GM18507 (cell line): ENCODE measurements at regions not wholly inside any gene's neighbourhood (a gene's known extent, or its start where the extent isn't known, plus 50 kb on each side); places are given as distances from the start of the nearest gene placed in this dataset.

Experiments used
- DNase-seq: peaks from one replicate; pipeline ENCODE4 v3.0.0; 2011; ENCODE audit warnings: low read depth; ENCODE audit not compliant: insufficient read length; ENCODE audit errors: extremely low spot score
- FAIRE-seq: peaks from 2 replicates; lab custom pipeline; 2011; peaks lifted over from hg19 to GRCh38; lab: Jason Lieb, UNC

DNA sequence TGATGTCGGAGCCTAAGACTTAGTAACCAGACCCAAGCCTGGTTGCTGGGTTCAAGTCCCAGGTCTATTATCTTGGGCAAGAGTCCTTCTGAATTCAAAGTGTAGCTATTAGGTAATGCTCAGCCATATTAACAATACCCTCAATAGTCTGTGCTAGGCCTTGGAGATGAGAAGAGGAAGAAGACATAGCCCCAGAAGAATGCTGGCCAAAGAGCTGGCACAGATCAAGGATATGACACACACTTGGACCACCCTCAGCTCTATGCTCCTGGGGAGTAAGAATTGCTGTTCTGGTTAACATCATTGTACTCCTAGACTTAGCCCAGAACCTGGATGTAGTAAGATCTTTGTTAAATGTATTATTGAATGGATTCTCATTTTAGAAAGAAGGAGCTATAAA, 426.7 kb downstream of the CDK5RAP2 start:
- DNase-seq = no peak
- FAIRE-seq = no peak

DNA sequence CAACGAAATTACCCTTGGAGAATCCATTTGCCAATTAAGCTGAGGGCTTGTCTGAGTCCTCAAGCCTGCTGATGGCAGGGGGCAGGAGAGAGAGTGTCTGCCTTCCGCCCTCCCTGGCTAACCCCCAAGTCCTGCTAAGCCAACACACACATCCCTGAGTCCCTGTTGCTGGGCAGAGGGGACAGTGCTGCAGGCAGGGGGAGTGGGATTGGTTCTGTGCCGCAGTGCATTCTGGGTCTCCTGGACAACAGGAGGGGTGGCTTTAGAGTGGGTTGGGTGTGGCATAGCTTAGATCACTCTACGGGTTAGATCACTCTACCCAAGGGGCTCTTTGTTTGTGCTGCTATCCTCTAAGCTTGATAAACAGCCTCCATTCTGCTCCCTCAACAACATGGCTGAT, 427.7 kb downstream of the CDK5RAP2 start:
- no peak for FAIRE-seq
- no peak for DNase-seq

DNA sequence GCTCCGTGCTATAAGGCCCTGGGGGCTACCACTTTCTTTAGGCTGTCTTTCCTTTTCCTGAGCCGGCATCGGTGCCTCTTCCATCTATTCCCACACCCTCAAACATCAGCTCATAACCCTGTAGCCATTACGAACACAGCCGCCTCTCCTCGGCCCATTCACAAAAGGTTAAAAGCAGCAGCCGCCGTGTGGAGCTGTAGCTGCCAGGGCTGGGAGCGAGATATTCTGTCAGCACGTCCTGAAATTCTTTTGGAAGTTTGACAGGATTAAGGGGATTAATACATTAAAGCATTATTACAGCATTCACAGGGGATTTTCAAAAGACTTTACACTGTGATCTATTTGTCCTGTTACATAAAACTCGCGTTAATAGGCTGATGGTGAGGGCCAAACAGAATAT, 428.2 kb downstream of the CDK5RAP2 start:
- FAIRE-seq = no peak
- no peak for DNase-seq

DNA sequence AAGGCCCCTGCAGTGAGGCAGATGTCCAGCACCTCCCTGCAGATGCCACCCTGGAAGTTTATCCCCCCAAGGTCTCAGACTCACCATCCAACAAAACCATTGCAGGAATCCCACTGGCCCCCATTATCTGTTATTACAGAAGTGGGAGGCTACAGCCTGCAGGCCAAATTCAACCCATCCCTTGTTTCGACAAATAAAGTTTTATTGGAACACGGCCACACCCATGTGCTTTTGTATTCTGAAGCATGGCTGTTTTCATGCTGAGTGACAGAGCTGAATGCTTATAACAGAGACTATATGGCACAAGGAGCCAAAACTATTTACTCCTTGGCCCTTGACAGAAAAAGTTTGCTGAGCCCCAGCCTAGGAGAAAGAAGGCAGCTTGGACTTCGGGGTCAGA, 428.8 kb downstream of the CDK5RAP2 start:
- DNase-seq = no peak
- FAIRE-seq = no peak

DNA sequence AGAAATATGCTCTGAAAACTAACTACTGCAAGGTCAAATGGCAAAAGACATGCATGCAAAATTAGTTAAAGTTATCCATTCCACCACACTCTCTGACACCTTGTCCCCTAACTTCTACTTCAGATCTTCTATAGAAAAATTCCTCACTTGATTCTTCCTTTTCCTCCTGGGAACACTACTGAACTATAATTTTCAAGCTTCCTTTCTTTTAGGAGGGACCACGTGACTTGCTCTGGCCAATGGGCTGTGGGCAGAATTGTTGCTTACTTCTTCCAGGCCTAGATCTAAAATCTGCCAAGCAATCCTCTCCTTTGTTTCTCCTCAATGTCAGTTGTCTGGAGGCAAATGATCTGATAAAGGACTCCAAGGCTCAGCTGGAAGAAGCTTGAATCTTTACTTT, 441.0 kb downstream of the CDK5RAP2 start:
- DNase-seq = no peak
- FAIRE-seq = no peak

DNA sequence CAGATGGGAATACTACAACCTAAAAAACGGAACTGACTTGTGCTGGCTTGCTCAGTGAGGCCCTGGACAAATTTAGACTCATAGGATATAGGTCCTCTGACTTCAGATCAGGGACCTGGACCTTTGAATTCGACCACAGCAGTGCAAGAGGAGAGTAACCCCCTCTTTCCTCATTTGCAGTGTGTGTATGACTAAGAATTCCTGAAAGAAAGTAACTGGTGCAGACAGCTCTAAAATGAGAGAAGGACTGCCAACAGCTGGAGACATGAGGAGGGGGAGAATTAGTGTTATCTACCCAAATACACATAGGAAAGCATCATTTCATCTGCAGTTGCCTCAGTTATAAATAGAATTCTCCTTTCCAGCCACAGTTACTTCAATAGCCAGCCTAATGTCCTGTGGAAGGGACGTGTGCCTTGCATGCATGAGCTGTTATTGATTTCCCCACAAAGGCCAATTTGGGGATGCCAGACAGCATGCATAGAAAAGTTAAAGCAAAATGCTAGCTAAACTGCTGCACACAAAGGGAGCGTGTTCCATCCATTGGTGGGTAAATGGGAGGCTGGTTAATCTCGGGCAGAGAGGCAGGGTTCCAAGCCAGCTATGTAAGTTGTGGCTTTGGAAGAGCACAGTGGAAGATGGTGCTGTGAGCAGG, 442.7 kb downstream of the CDK5RAP2 start:
- DNase-seq = no peak
- FAIRE-seq = no peak

DNA sequence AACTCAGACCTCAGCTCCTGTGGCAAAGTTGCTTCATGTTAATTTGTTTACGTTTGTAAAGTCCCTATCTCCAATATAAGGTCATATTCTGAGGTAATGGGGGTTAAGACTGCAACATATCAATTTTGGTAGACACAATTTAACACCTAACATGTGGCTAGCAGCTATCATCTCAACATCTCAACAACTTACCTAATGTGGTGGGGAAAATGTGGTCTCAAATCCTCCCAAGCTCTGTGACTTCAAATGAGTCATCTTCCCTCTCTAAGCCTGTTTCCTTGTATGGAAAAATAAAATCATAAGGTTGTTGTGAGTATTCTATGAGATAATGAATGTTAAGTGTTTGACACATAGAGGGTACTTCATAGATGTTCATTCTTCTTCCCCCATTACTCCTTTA, 443.3 kb downstream of the CDK5RAP2 start:
- no peak for FAIRE-seq
- DNase-seq = no peak

DNA sequence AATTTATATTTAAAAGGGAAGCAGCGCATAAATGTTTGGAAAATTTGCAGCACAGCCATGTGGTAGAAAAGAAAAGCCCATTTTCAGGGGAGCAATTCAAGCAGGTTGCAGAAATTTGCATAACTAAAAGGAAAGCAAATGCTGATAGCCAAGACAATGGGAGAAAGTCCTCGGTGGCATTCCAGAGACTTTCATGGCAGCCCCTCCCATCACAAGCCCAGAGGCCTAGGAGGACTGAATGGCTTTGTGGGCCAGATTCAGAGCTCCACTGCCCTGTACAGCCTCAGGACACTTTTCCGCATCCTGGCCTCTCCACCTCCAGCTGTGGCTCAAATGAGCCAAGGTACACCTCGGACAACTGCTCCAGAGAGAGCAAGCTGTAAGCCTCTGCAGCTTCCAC, 462.9 kb downstream of the CDK5RAP2 start:
- DNase-seq (no peak), FAIRE-seq (no peak)

DNA sequence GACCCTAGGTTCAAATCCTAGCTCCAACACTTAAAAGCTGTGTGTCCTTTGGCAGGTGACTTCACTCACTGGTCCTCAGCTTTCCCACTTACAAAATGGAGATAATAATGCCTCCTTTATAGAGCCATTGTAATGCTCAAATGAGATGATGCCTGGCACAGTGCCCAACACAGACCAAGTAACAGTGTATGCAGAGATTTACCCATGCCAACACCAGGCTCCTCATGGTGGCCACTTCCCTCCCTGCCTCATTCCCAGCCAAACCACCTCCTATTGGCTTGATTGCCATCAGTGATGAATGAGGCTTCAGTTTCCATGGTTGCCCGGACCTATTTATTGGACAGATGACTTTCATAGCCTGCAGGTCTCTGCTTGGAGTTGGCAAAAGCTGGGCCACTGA, 469.4 kb downstream of the CDK5RAP2 start:
- no peak for FAIRE-seq
- DNase-seq = no peak

DNA sequence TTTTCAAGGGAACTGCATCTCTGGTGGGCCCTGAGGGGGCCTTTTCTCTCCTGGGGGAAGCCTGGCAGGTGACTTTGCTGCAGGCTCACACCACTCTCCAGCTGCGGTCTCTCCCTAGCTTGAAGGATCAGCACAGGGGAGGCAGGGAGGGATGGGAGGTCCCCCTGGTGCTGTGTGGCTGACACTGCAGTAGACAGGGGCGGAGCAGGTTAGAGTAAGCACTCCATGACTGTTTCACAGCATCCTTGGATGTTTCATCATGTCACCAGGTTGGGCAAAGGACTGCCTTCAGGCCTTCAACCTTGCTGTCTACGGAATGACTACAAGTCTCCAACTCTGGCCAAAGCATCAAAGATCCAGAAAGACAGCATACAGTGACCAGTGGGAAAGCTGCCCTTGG, 470.7 kb downstream of the CDK5RAP2 start:
- FAIRE-seq = no peak
- DNase-seq = no peak

DNA sequence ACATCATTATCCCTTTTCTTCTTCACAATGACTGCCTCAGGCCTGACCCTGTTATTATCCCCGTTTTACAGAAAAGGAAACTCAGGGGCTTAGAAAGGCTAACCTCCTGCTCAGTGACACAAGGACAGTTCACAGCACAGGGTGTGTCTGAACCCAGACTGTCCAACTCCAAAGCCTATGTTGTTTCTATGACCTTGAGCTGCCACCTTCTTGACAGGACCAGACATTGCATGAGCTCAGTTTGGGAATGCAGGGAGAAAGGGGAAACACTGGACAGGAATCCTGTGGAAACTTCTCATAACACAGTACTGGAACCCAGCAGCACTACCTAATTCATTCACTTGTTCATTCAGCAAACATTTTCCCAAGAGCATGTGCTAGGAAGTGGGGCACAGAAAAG, 472.8 kb downstream of the CDK5RAP2 start:
- DNase-seq (no peak), FAIRE-seq (no peak)

DNA sequence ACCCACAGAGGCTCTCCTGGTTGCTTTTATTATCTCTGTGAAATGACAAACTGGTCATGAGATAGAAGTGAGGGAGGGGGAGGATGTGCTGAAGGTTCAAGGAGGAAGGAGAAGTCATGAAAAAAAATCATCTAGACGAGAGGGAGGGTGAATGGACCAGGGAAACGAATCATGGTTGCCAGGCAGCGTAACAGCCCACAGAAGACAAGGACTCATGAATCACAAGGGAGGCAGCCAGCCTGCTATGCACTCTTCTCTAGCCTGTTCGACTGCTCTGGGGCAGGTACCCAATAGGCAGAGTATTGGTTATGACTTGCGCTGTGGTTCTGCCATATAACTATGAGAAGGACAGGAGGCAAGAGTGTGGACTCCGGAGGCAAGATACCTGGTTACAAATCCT, 475.2 kb downstream of the CDK5RAP2 start:
- no peak for DNase-seq
- no peak for FAIRE-seq

DNA sequence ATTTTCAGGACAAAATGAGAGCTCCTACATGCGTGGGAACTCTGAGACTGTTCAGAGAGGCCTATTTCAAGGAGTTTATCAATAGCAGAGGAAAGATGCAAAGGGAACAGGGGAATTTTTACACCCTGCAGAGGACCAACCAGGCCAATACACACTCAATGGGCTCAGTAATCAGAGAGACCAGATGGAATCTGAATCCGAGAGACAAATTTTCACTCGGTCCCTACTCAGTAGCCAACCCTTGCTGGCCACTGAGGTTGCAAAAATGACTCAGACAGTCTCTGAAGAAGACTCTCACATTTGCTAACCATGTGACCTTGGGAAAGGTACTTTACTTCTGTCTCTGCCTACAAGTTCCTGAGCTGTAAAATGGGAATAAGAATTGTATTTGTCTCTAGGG, 479.4 kb downstream of the CDK5RAP2 start:
- FAIRE-seq = no peak
- DNase-seq = no peak

DNA sequence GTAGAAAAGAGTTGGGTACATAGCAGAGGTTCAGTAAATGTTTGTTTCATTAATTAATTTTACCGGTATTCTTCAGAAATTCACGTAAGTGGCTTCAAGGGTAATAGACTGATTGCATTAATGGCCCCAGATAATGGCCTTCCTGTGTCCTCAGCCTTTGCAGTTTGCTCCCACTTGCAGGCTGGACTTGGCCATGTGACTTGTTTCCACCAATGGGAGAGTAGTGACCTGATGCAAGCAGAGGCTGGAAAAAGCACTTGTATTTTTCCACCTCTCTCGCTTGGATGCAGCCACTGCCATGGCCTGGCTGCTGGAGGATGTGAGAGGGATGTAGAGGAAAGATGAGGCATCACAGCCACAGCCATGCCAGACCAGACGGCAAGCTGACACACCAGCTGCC, 480.9 kb downstream of the CDK5RAP2 start:
- DNase-seq (no peak), FAIRE-seq (no peak)

DNA sequence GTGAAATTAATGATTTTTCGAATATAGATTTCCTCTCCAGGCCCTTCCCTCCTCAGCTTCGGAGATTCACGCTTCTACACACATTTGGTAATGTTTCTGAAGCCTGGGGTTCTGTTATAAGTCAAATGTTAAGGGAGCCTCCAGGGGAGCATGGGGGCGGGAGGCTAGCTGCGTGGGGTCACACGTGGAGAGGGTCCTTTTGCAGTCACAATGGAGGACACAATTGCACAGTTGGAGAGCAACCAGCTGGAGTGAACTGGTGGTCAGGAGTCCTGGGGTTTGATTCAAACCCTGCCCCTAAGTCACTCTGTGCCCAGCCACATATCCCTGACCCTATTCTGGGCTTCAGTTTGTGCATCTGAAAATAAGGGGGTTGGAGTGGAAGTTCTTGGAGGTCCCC, 481.4 kb downstream of the CDK5RAP2 start:
- FAIRE-seq (no peak), DNase-seq (no peak)

DNA sequence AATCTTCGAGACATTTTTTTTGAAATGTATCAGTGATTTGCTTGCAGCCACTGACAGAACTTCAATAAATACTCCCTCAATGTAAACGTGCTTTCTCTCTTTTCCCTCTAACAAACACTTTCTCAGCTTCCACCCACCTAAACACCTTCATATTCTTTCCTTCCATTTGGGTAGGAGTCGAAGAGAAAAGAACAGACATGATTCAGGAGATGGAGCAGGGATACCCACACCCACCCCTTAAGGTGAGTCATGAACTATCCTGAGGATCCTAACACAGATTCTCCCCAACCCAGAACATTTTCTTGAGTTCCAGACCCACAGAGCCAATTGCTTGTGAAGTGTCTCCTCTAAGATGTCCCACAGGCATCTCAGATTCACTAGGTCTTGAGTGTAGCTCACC, 488.8 kb downstream of the CDK5RAP2 start:
- no peak for DNase-seq

DNA sequence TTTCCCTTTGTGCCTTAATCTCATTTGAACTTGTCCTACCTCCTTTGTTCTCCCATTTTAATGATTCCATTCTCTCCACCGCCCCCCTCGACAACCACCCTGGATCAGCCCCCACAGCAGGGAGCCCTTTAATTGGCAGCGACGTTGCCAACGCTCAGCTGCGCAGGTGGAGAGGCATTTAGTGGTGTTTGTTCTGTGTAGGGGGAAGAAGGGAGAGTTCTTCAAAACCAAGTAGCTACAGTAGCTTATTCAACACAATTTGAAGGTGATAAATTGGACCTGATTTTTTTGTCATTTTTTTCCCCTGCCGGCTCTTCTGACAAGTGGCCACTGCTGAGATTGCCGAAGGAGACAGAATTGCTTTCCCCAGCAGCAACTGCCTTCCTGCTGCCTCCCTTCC, 499.1 kb downstream of the CDK5RAP2 start:
- no peak for DNase-seq
- no peak for FAIRE-seq

More for the DNA sequence above, 488.8 kb downstream of the CDK5RAP2 start:
- FAIRE-seq = no peak

DNA sequence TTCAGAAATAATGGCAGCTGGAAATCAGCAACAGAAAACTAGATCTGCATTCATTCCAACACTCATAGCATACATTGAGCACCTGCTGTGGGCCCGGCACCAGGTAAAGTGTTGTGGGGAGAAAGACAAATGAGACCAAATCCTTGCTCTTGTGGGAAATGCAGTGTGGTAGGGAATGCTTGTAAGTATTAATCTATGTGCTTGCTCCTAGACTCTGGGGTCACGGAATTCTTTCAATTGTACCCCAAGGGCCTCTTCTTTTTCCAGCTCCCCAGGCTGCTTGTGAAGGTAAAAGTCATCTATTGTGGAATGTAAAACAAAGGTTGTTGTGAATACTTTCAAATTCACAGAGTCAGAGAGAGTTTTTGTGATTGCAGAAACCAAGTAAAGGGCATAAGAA, 501.9 kb downstream of the CDK5RAP2 start:
- no peak for DNase-seq
- FAIRE-seq = no peak

DNA sequence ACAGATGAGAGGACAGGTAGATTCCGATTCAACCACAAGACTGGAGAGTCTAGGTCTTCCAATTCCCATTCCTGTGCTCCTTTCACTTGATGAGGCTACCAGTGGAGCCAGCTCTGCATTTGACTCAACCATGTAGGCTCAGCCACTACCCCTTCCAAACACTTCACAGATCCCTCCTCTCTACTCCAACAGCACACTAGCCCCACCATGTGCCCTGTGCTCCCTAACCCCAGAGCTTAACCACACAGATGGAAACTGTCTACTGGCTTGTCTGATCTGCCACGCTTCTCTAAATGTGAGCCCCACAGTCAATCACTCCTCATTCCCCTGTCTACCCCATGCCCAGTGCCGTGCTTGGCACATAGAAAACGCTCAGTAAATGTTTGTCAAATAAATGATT, 508.2 kb downstream of the CDK5RAP2 start:
- no peak for FAIRE-seq
- DNase-seq = no peak

DNA sequence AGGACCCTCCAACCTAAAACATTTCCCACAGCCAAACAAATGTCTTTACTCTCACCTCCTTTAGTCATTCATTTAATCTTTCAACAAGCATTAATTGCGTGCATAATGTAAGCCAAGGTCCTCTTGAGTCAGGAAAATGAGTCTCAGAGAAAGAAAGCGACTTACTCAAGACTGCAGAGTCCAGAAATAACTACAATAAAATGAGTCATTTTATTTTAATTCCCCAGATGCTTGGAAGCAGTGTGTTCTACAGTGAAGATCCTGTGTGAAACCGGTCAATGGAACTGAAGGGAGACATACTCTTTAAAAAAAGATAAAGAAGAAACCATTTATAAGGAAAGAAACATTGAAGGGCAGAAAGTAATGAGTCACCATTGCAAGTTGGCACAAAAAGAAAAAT, 513.7 kb downstream of the CDK5RAP2 start:
- DNase-seq = no peak
- no peak for FAIRE-seq

DNA sequence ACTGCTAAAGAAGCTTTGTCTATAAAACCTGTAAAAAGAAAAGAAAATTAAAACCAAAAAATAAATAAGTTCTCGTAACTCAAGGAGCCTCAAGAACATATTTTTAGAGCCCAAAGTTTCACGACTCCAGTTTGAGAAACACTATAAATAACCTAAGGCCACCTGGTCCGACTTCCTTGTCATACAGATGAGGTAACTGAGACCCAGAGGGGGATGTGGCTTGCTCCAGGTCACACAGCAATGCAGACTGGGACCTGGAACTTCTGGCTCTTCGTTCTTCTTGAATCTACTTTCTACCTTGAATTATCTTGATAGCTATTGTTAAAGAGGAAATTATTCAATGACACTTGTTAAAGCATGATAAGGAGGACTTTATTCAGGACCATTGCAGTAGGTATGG, 514.8 kb downstream of the CDK5RAP2 start:
- FAIRE-seq = no peak

DNA sequence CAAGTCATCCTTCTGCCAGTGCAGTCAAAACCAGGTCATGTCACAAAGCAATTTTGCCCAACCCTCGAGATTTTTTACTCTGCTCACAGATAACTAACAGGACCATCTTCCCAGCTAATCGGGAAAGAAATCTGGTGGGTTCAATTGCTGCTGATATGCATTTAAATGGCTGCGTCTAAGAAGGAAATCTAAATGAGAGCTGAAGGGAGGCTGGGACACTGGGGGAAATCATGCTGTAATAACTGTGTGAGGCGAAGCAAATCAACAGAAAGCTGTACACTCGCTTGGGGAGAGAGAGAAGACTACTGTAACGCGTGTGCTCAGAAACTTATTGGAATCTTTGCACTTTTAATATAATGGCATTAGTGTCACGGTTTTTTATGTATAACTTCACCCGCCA, 535.0 kb downstream of the CDK5RAP2 start:
- DNase-seq (no peak), FAIRE-seq (no peak)

More for the DNA sequence above, 514.8 kb downstream of the CDK5RAP2 start:
- no peak for DNase-seq
